Cardiac muscle cell (in vitro differentiated cells and primary cell): ENCODE measurements at regions not wholly inside any gene's neighbourhood (a gene's known extent, or its start where the extent isn't known, plus 50 kb on each side); places are given as distances from the start of the nearest gene placed in this dataset.
"Not testable (repeated sequence)": the region's sequence is repeated elsewhere in the genome, so short reads cannot be mapped to it uniquely, and the experiment has no call there.

Experiments used
- DNase-seq, 2 donors: peaks; one replicate each; pipeline versions ENCODE4 v3.0.0 to v3.0.0-alpha.2; 2010 to 2017; ENCODE audit warnings: low read depth in 1 of 2, low spot score in 1 of 2
- H3K27ac ChIP-seq: fragments of 200-600 bp; sonication (generic); 2 replicates; pipeline ENCODE4 v1.5.1; 2016
- H3K27me3 ChIP-seq: fragments of 200-600 bp; sonication (generic); 2 replicates; pipeline ENCODE4 v1.6.0; 2016; ENCODE audit warnings: control low read depth
- H3K36me3 ChIP-seq: fragments of 200-600 bp; sonication (generic); 2 replicates; pipeline ENCODE4 v1.5.1; 2016; ENCODE audit warnings: control low read depth
- H3K4me1 ChIP-seq: fragments of 200-600 bp; sonication (generic); 2 replicates; pipeline ENCODE4 v1.8.1; 2017; ENCODE audit warnings: low read depth, mild to moderate bottlenecking, mixed run types
- H3K4me3 ChIP-seq: fragments of 200-600 bp; sonication (generic); 2 replicates; pipeline ENCODE4 v1.5.1; 2016; ENCODE audit warnings: mild to moderate bottlenecking
- H3K9me3 ChIP-seq: fragments of 200-600 bp; sonication (generic); 2 replicates; pipeline ENCODE4 v1.5.1; 2017; ENCODE audit warnings: low read depth, mild to moderate bottlenecking, control low read depth
- TF ChIP-seq, protein P1 (sequence below): IDR thresholded peaks from 2 replicates; pipeline ENCODE4 v1.5.1; 2012; ENCODE audit warnings: low read depth, mild to moderate bottlenecking, low read length

DNA sequence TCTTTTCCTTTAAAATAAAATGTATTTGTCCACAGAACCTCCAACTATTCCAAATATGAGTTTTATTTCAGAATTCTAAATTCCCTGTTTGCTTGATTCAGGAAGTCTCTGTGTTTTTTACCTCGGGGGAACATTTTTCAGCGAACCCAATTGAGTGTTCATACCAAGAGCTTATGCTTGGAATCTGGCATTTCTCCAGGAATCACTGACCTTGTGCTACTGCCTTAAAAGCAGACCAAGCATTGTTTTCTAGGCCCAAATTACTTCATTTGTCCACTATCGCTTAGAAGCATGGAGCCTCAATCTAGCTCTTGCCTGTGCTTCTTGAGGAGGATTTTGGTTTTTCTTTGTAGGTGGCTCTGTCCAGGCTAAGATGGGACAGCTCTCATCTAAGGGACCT is 59.4 kb downstream of the EBLN1 start:
- H3K4me1 ChIP-seq = no peaks in the 10 kb centered on the region
- TF ChIP-seq, protein P1, sequence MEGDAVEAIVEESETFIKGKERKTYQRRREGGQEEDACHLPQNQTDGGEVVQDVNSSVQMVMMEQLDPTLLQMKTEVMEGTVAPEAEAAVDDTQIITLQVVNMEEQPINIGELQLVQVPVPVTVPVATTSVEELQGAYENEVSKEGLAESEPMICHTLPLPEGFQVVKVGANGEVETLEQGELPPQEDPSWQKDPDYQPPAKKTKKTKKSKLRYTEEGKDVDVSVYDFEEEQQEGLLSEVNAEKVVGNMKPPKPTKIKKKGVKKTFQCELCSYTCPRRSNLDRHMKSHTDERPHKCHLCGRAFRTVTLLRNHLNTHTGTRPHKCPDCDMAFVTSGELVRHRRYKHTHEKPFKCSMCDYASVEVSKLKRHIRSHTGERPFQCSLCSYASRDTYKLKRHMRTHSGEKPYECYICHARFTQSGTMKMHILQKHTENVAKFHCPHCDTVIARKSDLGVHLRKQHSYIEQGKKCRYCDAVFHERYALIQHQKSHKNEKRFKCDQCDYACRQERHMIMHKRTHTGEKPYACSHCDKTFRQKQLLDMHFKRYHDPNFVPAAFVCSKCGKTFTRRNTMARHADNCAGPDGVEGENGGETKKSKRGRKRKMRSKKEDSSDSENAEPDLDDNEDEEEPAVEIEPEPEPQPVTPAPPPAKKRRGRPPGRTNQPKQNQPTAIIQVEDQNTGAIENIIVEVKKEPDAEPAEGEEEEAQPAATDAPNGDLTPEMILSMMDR = no peak

DNA sequence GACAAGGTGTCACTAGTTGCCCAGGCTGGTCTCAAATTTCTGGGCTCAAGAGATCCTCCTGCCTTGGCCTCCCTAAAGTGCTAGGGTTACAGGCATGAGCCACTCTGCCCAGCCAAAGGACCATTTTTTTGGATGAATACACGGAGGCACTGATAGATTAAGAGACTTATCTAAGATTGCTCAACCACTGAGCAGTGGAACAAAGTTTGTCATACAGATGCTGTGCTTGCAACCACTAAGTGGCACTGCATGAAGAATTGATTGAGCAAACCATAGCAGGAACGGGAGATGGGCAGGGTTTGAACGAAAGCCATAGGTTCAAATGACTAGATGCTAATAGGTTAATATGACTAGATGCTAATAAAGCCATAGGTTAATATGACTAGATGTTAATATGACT is 61.1 kb downstream of the EBLN1 start:
- H3K4me1 ChIP-seq = no peaks in the 10 kb centered on the region
- no peaks in the 10 kb centered on the region for H3K9me3 ChIP-seq
- DNase-seq = peak in 1 of 2 donors; percentile 20
- H3K27ac ChIP-seq = no peak overlapping the region
- H3K27me3 ChIP-seq = no peaks in the 10 kb centered on the region
- no peak overlapping the region for H3K4me3 ChIP-seq
- H3K36me3 ChIP-seq = no peaks in the 10 kb centered on the region
- TF ChIP-seq, protein P1 = no peak

More for the DNA sequence above, 59.4 kb downstream of the EBLN1 start:
- Histone ChIP-seq H3K4me3 (no peak overlapping the region), H3K27me3 (no peaks in the 10 kb centered on the region), H3K9me3 (no peaks in the 10 kb centered on the region), H3K36me3 (no peaks in the 10 kb centered on the region), H3K27ac (no peak overlapping the region)
- DNase-seq = peak in 1 of 2 donors; percentile 63

DNA sequence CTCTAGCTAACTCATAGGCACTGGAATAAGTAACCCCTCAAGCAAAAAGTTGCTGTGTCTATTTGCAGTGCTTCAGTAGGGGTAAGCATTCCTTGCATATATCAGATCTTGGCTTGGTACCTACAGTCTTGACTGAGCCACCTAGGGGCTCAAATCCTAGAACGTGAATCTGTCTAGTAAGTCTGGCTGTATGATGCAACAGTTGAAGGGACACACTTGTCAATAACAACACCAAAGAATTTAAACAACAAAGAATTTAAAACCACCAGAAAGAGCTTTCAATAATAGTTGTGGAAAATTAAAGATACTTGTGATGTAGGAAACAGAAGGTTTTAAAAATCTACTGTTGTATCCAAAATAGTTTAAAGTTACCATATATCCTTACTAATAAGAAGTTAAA is 65.4 kb downstream of the EBLN1 start:
- no peaks in the 10 kb centered on the region for H3K27me3 ChIP-seq

DNA sequence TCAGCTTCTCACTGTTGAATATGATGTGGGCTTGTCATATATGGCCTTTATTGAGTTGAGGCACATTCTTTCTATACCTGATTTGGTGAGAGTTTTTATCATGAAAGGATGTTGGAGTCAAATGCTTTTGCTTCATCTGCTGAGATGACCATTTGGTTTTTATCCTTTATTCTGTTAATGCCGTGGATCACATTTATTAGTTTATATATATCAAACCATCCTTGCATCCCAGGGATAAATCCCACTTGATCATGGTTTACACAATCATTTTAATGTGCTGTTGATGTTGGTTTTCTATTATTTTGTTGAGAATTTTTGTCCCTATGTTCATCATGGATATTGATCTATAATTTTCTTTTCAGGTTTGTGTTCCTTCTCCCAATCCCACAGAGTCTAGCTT is 67.0 kb downstream of the EBLN1 start:
- DNase-seq = no peak
- no peak overlapping the region for H3K4me3 ChIP-seq
- H3K9me3 ChIP-seq = no peaks in the 10 kb centered on the region
- no peaks in the 10 kb centered on the region for H3K4me1 ChIP-seq
- no peaks in the 10 kb centered on the region for H3K36me3 ChIP-seq
- TF ChIP-seq, protein P1 = no peak
- no peaks in the 10 kb centered on the region for H3K27me3 ChIP-seq
- no peak overlapping the region for H3K27ac ChIP-seq

More for the DNA sequence above, 65.4 kb downstream of the EBLN1 start:
- Histone ChIP-seq H3K36me3 (no peaks in the 10 kb centered on the region), H3K4me3 (no peak overlapping the region), H3K4me1 (no peaks in the 10 kb centered on the region), H3K9me3 (no peaks in the 10 kb centered on the region), H3K27ac (no peak overlapping the region)
- TF ChIP-seq, protein P1 = no peak
- DNase-seq = no peak

DNA sequence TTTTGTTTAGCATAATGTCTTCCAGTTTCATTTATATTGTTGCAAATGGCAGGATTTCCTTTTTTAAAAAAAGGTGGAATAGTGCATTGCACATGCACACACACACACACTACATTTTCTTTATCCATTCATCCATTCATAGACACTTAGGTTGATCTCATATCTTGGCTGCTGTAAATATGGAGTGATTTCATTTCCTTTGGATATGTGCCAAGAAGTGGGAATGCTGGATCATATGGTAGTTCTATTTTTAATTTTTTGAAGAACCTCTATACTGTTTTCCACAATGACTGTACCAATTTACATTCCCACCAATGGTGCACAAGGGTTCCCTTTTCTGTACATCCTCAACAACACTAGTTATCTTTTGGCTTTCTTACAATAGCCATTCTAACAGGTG is 68.9 kb downstream of the EBLN1 start:
- peak in 1 of 2 donors; percentile 59 for DNase-seq
- H3K4me3 ChIP-seq = no peak overlapping the region
- TF ChIP-seq, protein P1 = no peak
- H3K4me1 ChIP-seq = no peaks in the 10 kb centered on the region
- H3K9me3 ChIP-seq = no peaks in the 10 kb centered on the region
- H3K27ac ChIP-seq = no peak overlapping the region
- no peaks in the 10 kb centered on the region for H3K36me3 ChIP-seq
- H3K27me3 ChIP-seq = no peaks in the 10 kb centered on the region

DNA sequence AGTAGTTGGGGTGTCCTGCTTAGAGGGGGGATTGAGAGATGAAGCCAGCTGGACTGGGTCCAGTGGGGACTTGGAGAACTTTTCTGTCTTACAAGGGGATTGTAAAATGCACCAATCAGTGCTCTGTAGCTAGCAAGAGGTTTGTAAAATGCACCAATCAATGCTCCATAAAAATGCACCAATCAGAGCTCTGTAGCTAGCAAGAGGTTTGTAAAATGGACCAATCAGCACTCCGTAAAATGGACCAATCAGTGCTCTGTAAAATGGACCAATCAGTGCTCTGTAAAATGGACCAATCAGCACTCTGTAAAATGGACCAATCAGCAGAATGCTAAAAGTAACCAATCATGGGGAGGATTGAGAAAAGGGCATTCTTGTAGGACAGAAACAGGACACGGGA is 71.9 kb downstream of the EBLN1 start:
- H3K9me3 ChIP-seq, H3K36me3 ChIP-seq, H3K4me3 ChIP-seq, DNase-seq, H3K27ac ChIP-seq, H3K27me3 ChIP-seq, H3K4me1 ChIP-seq: not testable (repeated sequence)
